Activated B cell treated with CpG ODN at 0.5 μM for 24 hours (primary cell): ENCODE measurements at regions not wholly inside any gene's neighbourhood (a gene's known extent, or its start where the extent isn't known, plus 50 kb on each side); places are given as distances from the start of the nearest gene placed in this dataset.

Experiments used
- ATAC-seq: fragments of 200-7000 bp; cut with Tn5 transposase; one replicate; pipeline ENCODE4 v1.10.0; 2021; ENCODE audit warnings: low read depth, mild to moderate bottlenecking, moderate library complexity
- CTCF ChIA-PET: fragments of 350-600 bp; sonication (Branson Sonifier 250); formaldehyde crosslinking; loops from one replicate; lab custom pipeline; 2021; ENCODE audit warnings: antibody characterized with exemption; lab: Charles Lee
- POLR2A ChIA-PET: fragments of 350-600 bp; sonication (Branson Sonifier 250); formaldehyde crosslinking; loops from one replicate; lab custom pipeline; 2021; ENCODE audit warnings: antibody characterized with exemption; lab: Charles Lee
- DNase-seq: peaks from one replicate; pipeline ENCODE4 v3.0.0; 2022
- H3K27ac Mint-ChIP-seq: one replicate; pipeline ENCODE4 v1.8.0; 2020; ENCODE audit warnings: mixed read lengths
- H3K27me3 Mint-ChIP-seq: one replicate; pipeline ENCODE4 v1.8.0; 2021; ENCODE audit warnings: mixed read lengths
- H3K36me3 Mint-ChIP-seq: one replicate; pipeline ENCODE4 v1.8.0; 2021; ENCODE audit warnings: low read depth, mixed read lengths
- H3K4me1 Mint-ChIP-seq: one replicate; pipeline ENCODE4 v1.8.0; 2021; ENCODE audit warnings: mixed read lengths
- H3K4me3 Mint-ChIP-seq: one replicate; pipeline ENCODE4 v1.8.0; 2020; ENCODE audit warnings: mild to moderate bottlenecking, mixed read lengths
- H3K9me3 Mint-ChIP-seq: one replicate; pipeline ENCODE4 v1.8.0; 2020; ENCODE audit warnings: mixed read lengths
- intact Hi-C: fragments of 100-400 bp; cut with micrococcal nuclease; formaldehyde crosslinking; loops from one replicate; pipeline ENCODE4 v1.15.1; 2024
- TF ChIP-seq, protein P1 (sequence below): fragments of 200-600 bp; IDR thresholded peaks from one replicate; pipeline ENCODE4 v1.8.0; 2022; ENCODE audit warnings: antibody characterized with exemption, mild to moderate bottlenecking

GRCh38 chr5:157989296-157989695 lies 130.4 kb upstream of the CLINT1 start:
- Mint-ChIP-seq H3K9me3 (no peaks in the 10 kb centered on the region), H3K27me3 (peaks cover 2% of the 10 kb centered on the region), H3K36me3 (no peaks in the 10 kb centered on the region), H3K4me1 (no peaks in the 10 kb centered on the region), H3K27ac (no peak overlapping the region), H3K4me3 (no peak overlapping the region)
- ChIA-PET CTCF (interaction anchor here (0.6 kb wide), 1 partner anchor 40 kb away, joined by 3 read pairs; no protein-coding TSS in a partner anchor), POLR2A (no interaction called here)
- ATAC-seq (no peak), DNase-seq (no peak)
- TF ChIP-seq, protein P1, sequence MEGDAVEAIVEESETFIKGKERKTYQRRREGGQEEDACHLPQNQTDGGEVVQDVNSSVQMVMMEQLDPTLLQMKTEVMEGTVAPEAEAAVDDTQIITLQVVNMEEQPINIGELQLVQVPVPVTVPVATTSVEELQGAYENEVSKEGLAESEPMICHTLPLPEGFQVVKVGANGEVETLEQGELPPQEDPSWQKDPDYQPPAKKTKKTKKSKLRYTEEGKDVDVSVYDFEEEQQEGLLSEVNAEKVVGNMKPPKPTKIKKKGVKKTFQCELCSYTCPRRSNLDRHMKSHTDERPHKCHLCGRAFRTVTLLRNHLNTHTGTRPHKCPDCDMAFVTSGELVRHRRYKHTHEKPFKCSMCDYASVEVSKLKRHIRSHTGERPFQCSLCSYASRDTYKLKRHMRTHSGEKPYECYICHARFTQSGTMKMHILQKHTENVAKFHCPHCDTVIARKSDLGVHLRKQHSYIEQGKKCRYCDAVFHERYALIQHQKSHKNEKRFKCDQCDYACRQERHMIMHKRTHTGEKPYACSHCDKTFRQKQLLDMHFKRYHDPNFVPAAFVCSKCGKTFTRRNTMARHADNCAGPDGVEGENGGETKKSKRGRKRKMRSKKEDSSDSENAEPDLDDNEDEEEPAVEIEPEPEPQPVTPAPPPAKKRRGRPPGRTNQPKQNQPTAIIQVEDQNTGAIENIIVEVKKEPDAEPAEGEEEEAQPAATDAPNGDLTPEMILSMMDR, result no peak
- intact Hi-C loops, result no loop called here

DNA sequence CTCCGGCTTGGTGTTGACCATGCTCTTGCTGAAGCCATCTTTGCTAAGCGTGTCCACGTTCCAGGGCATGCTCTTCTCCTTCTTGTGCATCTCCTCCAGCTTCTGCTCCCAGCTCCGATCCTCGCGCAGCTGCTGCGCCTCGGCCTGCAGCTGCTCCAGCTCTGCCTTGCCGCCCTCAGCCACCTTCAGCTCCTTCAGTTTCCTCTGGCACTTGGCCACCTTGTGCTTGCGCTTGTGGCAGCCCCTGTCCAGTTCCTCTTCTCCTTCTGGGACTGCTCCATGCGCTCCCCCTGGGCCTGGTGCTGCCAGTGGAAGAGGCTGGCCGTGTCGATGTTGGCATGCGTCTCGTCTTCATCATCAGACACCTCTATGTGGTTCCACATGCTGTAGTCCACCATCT lies 128.3 kb upstream of the CLINT1 start:
- no peaks in the 10 kb centered on the region for H3K4me1 Mint-ChIP-seq
- intact Hi-C loops, result no loop called here
- DNase-seq (no peak), ATAC-seq (no peak)
- POLR2A ChIA-PET, result no interaction called here
- no peak overlapping the region for H3K27ac Mint-ChIP-seq
- TF ChIP-seq, protein P1, result no peak
- CTCF ChIA-PET, result no interaction called here
- peaks cover 1% of the 10 kb centered on the region for H3K9me3 Mint-ChIP-seq
- no peak overlapping the region for H3K4me3 Mint-ChIP-seq
- no peaks in the 10 kb centered on the region for H3K36me3 Mint-ChIP-seq
- peaks cover 2% of the 10 kb centered on the region for H3K27me3 Mint-ChIP-seq

DNA sequence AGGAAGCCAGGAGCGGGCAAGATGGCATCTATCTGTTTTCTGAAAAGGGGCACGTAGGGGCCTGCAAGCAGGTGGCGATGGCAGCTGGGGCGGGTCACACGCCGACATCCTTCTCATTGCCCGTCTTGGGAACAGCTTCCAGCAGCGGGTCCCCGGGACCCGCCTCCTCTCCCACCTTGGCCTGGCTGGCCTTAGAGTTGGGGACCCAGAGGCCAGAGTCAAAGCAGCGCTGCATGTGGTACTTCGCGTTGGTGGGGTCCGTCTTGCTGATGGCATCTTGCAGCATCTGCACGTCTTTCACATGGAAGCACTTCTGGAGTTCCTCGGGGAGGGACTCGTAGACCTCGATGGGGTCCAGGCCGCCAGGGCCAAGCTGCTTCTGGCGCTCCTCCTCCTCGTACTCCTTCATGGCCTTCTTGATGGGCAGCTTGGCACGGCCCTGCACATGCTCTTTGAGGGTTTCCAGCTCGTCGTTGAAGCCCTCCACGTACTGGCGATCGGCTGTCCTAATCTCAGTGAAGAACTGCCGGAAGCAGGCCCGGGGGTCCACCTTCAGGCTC lies 127.6 kb upstream of the CLINT1 start:
- H3K36me3 Mint-ChIP-seq, result no peaks in the 10 kb centered on the region
- H3K4me1 Mint-ChIP-seq, result no peaks in the 10 kb centered on the region
- no peaks in the 10 kb centered on the region for H3K27me3 Mint-ChIP-seq
- no peak for DNase-seq
- CTCF ChIA-PET, result no interaction called here
- POLR2A ChIA-PET, result no interaction called here
- peaks cover 1% of the 10 kb centered on the region for H3K9me3 Mint-ChIP-seq
- intact Hi-C loops, result no loop called here
- no peak overlapping the region for H3K27ac Mint-ChIP-seq
- ATAC-seq, result no peak
- H3K4me3 Mint-ChIP-seq, result no peak overlapping the region
- TF ChIP-seq, protein P1, result no peak

DNA sequence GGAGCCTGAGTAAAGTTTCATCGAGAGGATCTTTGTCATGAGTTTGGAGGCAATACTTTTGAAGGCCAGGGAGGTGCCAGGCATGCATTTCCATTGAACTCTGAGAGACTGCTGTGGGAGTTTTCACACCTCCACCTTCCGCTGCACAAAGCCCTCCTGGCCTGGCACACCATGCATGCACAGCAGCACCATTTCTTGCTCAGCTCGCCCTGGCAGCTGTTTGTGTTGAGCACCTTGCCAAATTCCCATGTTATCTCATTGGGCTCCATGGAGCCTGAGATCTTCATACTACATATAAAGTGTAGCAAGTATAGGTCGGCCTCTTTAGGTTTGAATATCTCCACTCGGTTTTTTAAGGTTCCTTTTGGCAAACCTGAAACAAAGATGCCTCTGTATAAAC lies 125.7 kb upstream of the CLINT1 start:
- no peaks in the 10 kb centered on the region for H3K4me1 Mint-ChIP-seq
- no peak overlapping the region for H3K27ac Mint-ChIP-seq
- peaks cover 1% of the 10 kb centered on the region for H3K9me3 Mint-ChIP-seq
- ChIA-PET POLR2A (no interaction called here), CTCF (no interaction called here)
- DNase-seq (no peak), ATAC-seq (no peak)
- no peak overlapping the region for H3K4me3 Mint-ChIP-seq
- TF ChIP-seq, protein P1, result no peak
- no peaks in the 10 kb centered on the region for H3K36me3 Mint-ChIP-seq
- H3K27me3 Mint-ChIP-seq, result no peaks in the 10 kb centered on the region
- intact Hi-C loops, result no loop called here

DNA sequence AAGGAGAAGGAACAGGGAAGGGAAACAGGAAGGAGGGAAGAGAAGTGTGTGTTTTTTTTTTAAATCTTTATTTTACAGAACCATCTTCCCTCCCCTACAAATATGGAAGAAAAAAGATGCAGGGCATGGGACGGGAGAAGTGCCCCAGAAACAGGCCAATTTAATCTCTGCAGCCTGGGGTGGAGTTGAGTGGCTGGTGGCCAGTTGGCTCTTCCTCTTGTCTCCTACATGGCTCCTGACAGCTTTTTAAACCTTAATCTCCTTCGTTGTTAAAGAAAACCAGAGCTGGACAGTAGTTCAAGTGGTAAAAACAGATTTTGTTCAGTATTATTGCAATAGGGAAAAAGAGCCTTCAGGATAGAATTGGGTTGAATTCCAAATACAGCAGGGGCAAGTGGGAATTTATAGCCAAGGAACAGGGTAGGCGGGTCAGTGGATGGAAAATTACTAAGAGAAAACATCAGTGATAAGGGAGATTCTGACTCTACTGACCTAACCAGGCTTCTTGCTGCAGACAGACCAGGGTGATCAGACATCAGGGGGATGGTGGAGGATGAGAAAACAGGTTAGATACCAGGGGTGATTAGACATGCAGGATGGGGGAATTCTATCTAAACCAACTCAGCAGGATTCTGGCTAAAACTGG lies 125.1 kb upstream of the CLINT1 start:
- H3K27ac Mint-ChIP-seq, result no peak overlapping the region
- no peak overlapping the region for H3K4me3 Mint-ChIP-seq
- peaks cover 1% of the 10 kb centered on the region for H3K9me3 Mint-ChIP-seq
- no peaks in the 10 kb centered on the region for H3K4me1 Mint-ChIP-seq
- no peaks in the 10 kb centered on the region for H3K36me3 Mint-ChIP-seq
- H3K27me3 Mint-ChIP-seq, result no peaks in the 10 kb centered on the region
- ATAC-seq, result no peak
- intact Hi-C loops, result no loop called here
- ChIA-PET POLR2A (no interaction called here), CTCF (no interaction called here)
- DNase-seq, result no peak
- TF ChIP-seq, protein P1, result no peak
